ENCODE measurements at regions not wholly inside any gene's neighbourhood (a gene's known extent, or its start where the extent isn't known, plus 50 kb on each side); places are given as distances from the start of the nearest gene placed in this dataset.

DNA sequence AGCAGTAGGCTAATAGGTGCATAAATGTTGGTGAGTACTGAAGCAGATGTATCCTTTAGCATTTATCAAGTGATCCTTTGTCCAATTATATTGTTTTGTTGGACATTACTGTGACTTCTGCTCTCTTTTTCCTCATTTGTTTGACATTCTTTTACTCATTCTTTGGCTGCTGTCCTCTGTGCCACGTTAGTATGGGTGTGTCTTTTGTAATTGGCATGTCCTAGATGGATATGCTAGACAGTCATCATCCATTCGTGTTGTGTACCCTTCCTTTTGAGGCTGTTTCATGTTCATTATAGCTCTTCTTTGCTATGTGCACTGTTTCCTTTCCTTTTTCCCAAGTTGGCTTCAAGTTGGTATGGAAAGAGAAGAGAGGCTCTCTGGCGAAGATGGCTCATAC lies 284.7 kb downstream of the CYP26B1 start:
- Histone ChIP-seq H3K4me3 (no peak overlapping the region), H2AFZ (no peak overlapping the region), H4K20me1 (replicated peaks; ENCODE audit: insufficient read depth) (no peaks in the 10 kb centered on the region), H3K36me3 (ENCODE audit: insufficient read depth) (no peaks in the 10 kb centered on the region), H3K9me2 (ENCODE audit: insufficient read depth) (no peaks in the 10 kb centered on the region), H3K4me1 (ENCODE audit: insufficient read depth) (no peaks in the 10 kb centered on the region), H3K27me3 (ENCODE audit: insufficient read depth) (no peaks in the 10 kb centered on the region), H3K79me2 (replicated peaks; ENCODE audit: insufficient read depth) (no peaks in the 10 kb centered on the region), H3K4me2 (no peak overlapping the region), H3F3A (replicated peaks; ENCODE audit: low read depth) (no peaks in the 10 kb centered on the region), H3K27ac (ENCODE audit: low read depth) (no peak overlapping the region)
- Mint-ChIP-seq H3K36me3 (ENCODE audit: low read depth) (no peaks in the 10 kb centered on the region), H3K4me1 (peaks cover 2% of the 10 kb centered on the region; the same call in 1 of the 3 replicates), H3K4me3 (no peak overlapping the region), H3K9me3 (no peaks in the 10 kb centered on the region), H3K27ac (no peak overlapping the region), H3K27me3 (ENCODE audit: insufficient read depth, low read depth, poor library complexity) (no peaks in the 10 kb centered on the region)
- ATAC-seq (no peak), DNase-seq (ENCODE audit: low spot score) (no peak)
- TF ChIP-seq, protein P1, sequence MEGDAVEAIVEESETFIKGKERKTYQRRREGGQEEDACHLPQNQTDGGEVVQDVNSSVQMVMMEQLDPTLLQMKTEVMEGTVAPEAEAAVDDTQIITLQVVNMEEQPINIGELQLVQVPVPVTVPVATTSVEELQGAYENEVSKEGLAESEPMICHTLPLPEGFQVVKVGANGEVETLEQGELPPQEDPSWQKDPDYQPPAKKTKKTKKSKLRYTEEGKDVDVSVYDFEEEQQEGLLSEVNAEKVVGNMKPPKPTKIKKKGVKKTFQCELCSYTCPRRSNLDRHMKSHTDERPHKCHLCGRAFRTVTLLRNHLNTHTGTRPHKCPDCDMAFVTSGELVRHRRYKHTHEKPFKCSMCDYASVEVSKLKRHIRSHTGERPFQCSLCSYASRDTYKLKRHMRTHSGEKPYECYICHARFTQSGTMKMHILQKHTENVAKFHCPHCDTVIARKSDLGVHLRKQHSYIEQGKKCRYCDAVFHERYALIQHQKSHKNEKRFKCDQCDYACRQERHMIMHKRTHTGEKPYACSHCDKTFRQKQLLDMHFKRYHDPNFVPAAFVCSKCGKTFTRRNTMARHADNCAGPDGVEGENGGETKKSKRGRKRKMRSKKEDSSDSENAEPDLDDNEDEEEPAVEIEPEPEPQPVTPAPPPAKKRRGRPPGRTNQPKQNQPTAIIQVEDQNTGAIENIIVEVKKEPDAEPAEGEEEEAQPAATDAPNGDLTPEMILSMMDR (conservative IDR thresholded peaks at IDR 0.05; ENCODE audit: low read depth in 2 of 2), result no peak
- TF ChIP-seq NANOG (IDR thresholded peaks at IDR 0.05; ENCODE audit: borderline replicate concordance) (no peak), JUNB (IDR thresholded peaks at IDR 0.05; ENCODE audit: unreplicated experiment) (no peak), CREB1 (CRISPR knock-in tag; IDR thresholded peaks at IDR 0.05; ENCODE audit: low read depth) (no peak), ZNF462 (CRISPR knock-in tag; IDR thresholded peaks at IDR 0.05) (no peak), ZNF114 (CRISPR knock-in tag; IDR thresholded peaks at IDR 0.05) (no peak), POLR2AphosphoS5 (IDR thresholded peaks at IDR 0.05; ENCODE audit: low read depth) (no peak), STAT1 (IDR thresholded peaks at IDR 0.05; ENCODE audit: unreplicated experiment) (no peak), EZH2phosphoT487 (IDR thresholded peaks at IDR 0.05; ENCODE audit: unreplicated experiment) (no peak), ZNF331 (CRISPR knock-in tag; IDR thresholded peaks at IDR 0.05; ENCODE audit: low read depth) (no peak), ETS1 (IDR thresholded peaks at IDR 0.05) (no peak), EZH2 (IDR thresholded peaks at IDR 0.05; ENCODE audit: low read depth, unreplicated experiment) (no peak)
- TF ChIP-seq, protein P2, sequence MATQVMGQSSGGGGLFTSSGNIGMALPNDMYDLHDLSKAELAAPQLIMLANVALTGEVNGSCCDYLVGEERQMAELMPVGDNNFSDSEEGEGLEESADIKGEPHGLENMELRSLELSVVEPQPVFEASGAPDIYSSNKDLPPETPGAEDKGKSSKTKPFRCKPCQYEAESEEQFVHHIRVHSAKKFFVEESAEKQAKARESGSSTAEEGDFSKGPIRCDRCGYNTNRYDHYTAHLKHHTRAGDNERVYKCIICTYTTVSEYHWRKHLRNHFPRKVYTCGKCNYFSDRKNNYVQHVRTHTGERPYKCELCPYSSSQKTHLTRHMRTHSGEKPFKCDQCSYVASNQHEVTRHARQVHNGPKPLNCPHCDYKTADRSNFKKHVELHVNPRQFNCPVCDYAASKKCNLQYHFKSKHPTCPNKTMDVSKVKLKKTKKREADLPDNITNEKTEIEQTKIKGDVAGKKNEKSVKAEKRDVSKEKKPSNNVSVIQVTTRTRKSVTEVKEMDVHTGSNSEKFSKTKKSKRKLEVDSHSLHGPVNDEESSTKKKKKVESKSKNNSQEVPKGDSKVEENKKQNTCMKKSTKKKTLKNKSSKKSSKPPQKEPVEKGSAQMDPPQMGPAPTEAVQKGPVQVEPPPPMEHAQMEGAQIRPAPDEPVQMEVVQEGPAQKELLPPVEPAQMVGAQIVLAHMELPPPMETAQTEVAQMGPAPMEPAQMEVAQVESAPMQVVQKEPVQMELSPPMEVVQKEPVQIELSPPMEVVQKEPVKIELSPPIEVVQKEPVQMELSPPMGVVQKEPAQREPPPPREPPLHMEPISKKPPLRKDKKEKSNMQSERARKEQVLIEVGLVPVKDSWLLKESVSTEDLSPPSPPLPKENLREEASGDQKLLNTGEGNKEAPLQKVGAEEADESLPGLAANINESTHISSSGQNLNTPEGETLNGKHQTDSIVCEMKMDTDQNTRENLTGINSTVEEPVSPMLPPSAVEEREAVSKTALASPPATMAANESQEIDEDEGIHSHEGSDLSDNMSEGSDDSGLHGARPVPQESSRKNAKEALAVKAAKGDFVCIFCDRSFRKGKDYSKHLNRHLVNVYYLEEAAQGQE (IDR thresholded peaks at IDR 0.05; ENCODE audit: unreplicated experiment), result no peak
